HG02885 (cell line): ENCODE measurements at regions not wholly inside any gene's neighbourhood (a gene's known extent, or its start where the extent isn't known, plus 50 kb on each side); places are given as distances from the start of the nearest gene placed in this dataset.
"Not testable (repeated sequence)": the region's sequence is repeated elsewhere in the genome, so short reads cannot be mapped to it uniquely, and the experiment has no call there.

Experiments used
- ATAC-seq: cut with Tn5 transposase; IDR thresholded peaks from one replicate; pipeline ENCODE4 v1.9.1; 2021; ENCODE audit warnings: mild to moderate bottlenecking; ENCODE audit not compliant: unreplicated experiment, poor library complexity

- not testable (repeated sequence) for ATAC-seq
Observed at GRCh38 chr14:58922201-58922940, 266.1 kb upstream of the DAAM1 start.

- ATAC-seq, result no peak
Observed at GRCh38 chr14:58923751-58924405, 264.6 kb upstream of the DAAM1 start.

- ATAC-seq, result no peak
Observed at GRCh38 chr14:58941629-58942028, 246.8 kb upstream of the DAAM1 start.

- ATAC-seq, result no peak
Observed at GRCh38 chr14:58942516-58942915, 246.0 kb upstream of the DAAM1 start.

GRCh38 chr14:58944343-58944967 is 244.0 kb upstream of the DAAM1 start:
- no peak for ATAC-seq

- no peak for ATAC-seq
Observed at GRCh38 chr14:58944968-58945356, 243.5 kb upstream of the DAAM1 start.

- ATAC-seq, result no peak
Observed at GRCh38 chr14:58946431-58946830, 242.0 kb upstream of the DAAM1 start.

- ATAC-seq, result no peak
Observed at GRCh38 chr14:58947156-58947555, 241.3 kb upstream of the DAAM1 start.

- no peak for ATAC-seq
Observed at GRCh38 chr14:58947814-58948445, 240.5 kb upstream of the DAAM1 start.

- no peak for ATAC-seq
Observed at GRCh38 chr14:58950555-58950954, 237.9 kb upstream of the DAAM1 start.

GRCh38 chr14:58951143-58951542 is 237.3 kb upstream of the DAAM1 start:
- no peak for ATAC-seq

- ATAC-seq, result peak; percentile 44
Observed at GRCh38 chr14:58954052-58954451, 234.4 kb upstream of the DAAM1 start.

- peak; percentile 44 for ATAC-seq
Observed at GRCh38 chr14:58954901-58955861, 233.3 kb upstream of the DAAM1 start.

- no peak for ATAC-seq
Observed at GRCh38 chr14:58961045-58961731, 227.3 kb upstream of the DAAM1 start.

- no peak for ATAC-seq
Observed at GRCh38 chr14:58963873-58964597, 224.4 kb upstream of the DAAM1 start.

- no peak for ATAC-seq
Observed at GRCh38 chr14:58964598-58964928, 223.9 kb upstream of the DAAM1 start.

- ATAC-seq, result no peak
Observed at GRCh38 chr14:58965601-58966000, 222.9 kb upstream of the DAAM1 start.

- ATAC-seq, result no peak
Observed at GRCh38 chr14:58966997-58967396, 221.5 kb upstream of the DAAM1 start.
